ENCODE measurements at regions not wholly inside any gene's neighbourhood (a gene's known extent, or its start where the extent isn't known, plus 50 kb on each side); places are given as distances from the start of the nearest gene placed in this dataset.
"Not testable (repeated sequence)": the region's sequence is repeated elsewhere in the genome, so short reads cannot be mapped to it uniquely, and the experiment has no call there.

DNA sequence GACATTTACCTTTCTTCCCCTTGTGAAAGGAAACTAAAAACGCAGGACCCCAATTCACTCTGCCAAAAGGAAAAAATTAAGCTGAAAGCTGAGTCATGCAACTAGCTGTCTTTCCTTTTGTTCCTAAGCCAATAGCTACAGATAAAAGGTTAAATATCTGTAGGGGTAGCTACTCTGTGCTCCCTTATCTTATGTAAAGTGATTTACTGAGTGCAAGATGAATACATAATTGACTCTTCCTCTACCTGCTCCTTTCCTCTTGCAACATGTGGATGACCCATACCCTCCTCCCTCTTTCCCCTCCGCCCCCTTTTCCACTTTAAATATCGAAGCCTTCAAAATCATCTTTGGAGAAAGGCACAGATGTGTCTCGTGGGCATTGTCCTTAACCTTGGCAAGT is 68.0 kb upstream of the ZNF157 start:
- DNase-seq (ENCODE audit: low spot score): no peak

DNA sequence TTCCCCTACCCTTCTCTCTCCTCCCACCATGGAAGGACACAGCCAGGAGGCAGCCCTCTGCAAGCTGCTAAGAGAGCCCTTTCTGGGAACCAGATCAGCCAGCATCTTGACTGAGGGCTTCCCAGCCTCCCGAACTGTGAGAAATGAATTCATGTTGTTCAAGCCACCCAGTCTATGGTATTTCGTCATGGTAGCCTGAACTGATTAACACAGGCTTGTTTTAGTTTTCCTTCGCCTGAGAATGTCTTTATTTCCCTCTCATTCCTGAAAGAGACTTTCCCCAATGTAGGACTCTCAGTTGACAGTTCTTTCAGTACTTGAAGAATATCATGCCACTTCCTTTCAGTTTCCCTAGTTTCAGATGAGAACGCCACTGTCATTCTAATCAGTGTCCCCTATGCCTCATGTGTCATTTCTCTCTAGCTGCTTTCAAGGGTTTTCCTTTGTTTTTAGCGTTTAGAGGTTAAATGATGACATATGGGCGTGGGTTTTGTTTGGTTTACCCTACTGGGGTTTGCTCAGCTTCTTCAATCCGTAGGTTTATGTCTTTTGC is 63.8 kb upstream of the ZNF157 start:
- DNase-seq (ENCODE audit: low spot score): not testable (repeated sequence)

DNA sequence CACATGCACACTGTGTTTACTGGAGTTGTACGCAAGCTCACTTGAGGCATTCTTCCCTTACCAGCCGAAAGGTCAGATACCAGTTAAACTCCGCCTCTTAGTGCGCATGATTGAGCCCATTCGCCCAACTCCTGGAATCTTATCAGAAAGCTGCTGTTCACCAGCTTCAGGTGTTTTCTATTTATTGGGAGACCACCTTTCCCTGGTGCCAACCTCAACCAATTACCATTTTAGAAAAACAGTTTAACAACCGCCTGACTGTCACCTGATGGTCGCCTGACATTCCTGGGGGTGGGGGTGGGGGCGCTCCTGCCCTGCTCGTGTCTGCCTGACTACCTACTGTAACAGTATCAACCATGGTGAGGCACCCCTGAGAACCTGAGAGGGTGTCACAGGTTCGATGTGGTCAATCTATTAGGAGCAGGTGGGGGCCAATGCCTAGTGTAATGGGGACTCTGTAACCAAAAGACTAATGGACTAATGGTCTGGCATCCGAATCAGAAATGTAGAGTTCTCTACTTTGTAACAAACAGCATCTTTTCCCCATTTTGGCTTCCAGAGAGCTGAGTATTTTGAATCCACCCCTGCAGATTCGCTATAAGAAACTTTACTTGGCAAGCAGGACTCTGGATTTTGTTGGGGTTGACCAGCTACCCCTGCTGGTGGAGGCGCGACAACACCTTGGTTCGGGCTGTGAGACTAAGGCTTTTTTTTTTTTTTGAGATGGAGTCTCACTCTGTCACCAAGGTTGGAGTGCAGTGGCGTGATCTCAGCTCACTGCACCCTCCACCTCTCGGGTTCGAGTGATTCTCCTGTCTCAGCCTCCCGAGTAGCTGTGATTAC is 58.2 kb upstream of the ZNF157 start:
- DNase-seq (ENCODE audit: low spot score): peak; percentile 45

DNA sequence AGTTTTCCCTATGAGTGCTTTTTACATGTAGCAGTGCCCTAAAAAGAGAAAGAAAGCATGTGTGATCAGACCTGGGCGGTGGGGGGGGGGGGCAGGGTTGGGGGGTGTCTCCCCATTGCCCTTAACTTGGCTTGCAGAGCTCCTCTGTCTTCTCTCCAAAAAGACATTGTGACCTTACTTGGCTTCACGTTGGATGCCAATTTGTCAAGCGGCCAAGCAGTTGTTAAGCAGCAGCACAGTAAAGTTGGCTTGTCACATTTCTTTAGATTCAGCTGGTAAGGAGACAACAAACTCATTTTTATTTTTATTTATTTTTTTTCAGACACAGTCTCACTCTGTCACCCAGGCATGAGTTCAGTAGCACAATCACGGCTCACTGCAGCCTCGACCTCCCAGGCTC is 57.3 kb upstream of the ZNF157 start:
- DNase-seq (ENCODE audit: low spot score): no peak

DNA sequence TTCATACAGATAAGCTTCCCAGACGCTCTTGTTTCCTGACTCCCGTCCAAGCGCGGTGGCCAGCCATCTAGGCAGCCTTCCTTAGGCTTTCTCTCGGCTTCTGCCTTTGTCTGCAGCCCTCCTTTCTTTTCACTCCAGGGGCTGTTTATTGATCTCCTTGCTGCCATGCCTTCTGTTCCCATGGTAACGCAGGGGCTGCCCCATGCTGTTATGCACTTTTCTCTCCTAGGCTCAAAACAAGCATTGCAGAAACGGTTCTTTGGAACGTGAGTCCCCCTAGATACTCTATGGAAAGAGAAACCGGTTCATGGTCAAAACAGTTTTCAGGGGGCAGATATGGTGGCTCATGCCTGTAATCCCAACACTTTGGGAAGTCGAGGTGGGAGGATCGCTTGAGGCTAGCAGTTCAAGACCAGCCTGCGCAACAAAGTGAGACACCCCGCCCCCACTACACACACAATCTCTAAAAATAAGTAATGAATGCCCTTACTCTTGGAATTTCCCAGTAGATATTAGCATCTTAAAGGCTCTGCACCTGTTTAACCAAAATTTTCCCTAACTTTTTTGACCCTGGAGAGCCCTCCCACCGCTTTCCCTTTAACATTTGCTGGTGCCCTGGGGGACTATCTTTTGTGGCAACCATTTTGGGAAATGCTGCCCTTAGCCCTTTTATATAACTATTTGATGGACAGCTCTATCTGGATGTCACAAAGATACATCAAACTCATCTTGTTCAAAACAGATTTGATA is 53.9 kb upstream of the ZNF157 start:
- DNase-seq (ENCODE audit: low spot score): no peak

Measured in COLO829 (cell line).